ENCODE measurements at regions not wholly inside any gene's neighbourhood (a gene's known extent, or its start where the extent isn't known, plus 50 kb on each side); places are given as distances from the start of the nearest gene placed in this dataset.

DNA sequence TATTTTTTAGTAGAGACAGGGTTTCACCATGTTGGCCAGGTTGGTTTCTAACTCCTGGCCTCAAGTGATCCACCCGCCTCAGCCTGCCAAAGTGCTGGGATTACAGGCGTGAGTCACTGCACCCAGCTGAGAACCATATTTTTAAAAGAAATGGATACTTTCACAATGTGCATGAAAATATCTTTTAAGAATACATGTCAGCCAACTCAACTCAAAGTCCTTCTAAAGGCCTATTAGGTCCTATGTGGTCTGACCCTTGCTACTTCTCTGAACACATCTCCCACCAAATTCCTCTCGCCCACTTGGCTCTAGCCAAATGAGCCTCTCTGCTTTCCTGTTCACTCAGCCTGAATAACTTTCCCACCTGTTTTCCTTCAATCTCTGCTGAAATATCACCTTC is 119.6 kb downstream of the MTX2 start:
- peak; percentile 28 for DNase-seq (ENCODE audit: low read depth)

DNA sequence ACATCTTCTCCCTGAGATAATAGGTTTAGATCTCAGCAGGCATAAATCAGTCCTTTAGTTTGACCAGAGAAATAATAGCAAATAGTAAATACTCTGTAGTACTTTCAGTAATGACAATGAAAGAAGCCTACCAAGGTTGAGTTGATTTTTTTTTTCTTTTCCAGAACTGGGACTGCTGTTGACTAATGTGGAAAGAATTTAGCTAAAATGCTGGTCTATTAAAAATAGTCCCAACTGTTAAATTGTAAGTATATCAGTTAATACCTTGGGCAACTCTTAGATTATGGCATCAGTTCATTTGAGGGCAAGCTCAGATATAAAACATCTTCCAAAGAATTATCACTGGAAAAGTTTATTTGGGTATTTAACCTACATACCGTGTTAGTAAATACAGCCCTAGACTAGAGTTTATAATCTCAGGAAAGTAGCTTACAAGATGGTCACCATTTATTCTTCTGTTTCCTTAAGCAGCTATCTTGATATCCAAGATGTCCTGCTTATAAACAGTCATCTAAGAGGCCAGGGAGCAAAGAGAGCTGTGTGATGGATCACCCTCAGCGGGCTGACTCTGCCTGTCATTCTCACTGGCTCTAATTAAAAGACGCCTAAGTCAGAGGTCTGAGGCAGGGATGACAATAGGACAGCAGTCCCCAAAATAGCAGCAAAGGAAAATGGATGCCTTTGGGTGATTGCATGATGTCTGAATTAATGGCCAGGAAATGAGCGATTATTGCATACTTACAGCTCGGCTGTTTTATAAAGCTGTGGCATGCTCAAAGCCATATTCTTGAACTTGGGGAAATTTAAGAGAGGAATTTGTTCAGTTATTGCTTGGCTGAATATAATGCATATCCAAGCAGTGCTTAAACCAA is 121.3 kb downstream of the MTX2 start:
- no peak for DNase-seq (ENCODE audit: low read depth)

DNA sequence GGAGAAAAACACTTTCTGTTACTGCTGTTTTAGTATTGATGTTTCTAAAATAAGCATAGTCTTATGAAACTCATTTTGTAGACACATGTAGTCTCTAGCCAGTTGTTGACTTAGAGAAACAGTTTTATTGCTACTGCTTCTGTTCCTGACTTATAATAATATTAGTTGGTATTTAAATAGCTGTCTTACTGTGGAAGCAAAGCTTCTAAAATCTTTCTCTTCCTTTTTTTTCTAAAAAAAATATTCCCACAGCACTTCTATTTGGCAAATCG is 121.8 kb downstream of the MTX2 start:
- DNase-seq (ENCODE audit: low read depth) = no peak

DNA sequence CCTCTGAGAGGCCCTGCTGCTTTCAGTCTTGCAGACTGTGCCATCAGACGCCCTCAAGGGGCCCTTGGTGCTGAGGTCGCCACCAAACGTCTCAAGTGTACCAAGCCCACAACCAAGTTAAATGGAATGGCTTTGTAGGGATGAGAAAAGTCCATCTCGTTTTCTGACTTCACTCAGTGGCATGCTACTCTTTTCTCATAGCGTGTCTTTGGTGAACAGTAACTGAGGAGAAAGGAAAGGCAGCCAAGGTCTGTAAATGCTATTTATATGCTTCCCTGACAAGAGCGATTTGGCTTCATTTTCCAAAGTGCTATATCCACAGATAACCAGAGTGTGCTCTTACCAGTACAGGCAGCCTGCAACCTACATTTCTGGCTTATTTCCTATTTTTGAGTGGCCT is 123.0 kb downstream of the MTX2 start:
- peak; percentile 32 for DNase-seq (ENCODE audit: low read depth)

DNA sequence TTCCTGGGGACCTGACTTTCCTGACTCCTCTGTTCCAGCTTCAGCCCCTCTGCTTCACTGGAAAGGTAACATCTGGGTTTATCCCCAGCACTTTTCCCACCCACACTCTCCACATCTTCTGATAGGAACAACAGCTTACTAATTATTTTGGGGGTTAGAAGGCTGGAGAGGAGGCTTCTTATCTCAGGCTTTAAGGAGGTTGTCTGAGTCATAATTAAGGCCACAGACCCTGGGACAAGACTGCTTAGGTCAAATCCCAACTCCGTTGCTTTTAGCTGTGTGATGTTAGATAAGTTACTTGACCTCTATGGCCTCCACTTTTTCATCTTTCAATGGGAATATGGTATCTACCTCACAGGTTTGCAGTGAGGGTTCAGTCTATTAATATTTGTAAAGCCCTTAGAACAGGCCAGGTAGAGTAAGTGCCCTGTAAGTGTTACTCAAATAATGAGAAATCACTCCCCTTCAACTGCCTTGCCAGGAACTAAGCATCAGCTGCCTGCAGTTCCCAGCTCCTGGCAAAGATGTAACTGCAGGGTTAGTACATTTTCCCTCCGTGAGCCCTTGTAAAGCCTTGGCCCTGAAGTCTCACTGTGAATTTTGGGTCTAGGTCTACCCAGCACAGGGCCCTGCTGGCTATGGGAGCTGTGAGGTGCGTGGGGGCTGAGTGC is 123.6 kb downstream of the MTX2 start:
- no peak for DNase-seq (ENCODE audit: low read depth)

- no peak for DNase-seq (ENCODE audit: low read depth)
Measured at GRCh38 chr2:176395273-176395854, 126.1 kb downstream of the MTX2 start.

- no peak for DNase-seq (ENCODE audit: low read depth)
Measured at GRCh38 chr2:176398243-176399073, 129.2 kb downstream of the MTX2 start.

GRCh38 chr2:176399074-176399598 is 129.9 kb downstream of the MTX2 start:
- no peak for DNase-seq (ENCODE audit: low read depth)

GRCh38 chr2:176405477-176405876 is 136.2 kb downstream of the MTX2 start:
- no peak for DNase-seq (ENCODE audit: low read depth)

GRCh38 chr2:176407706-176408105 is 138.5 kb downstream of the MTX2 start:
- DNase-seq (ENCODE audit: low read depth) = no peak

DNA sequence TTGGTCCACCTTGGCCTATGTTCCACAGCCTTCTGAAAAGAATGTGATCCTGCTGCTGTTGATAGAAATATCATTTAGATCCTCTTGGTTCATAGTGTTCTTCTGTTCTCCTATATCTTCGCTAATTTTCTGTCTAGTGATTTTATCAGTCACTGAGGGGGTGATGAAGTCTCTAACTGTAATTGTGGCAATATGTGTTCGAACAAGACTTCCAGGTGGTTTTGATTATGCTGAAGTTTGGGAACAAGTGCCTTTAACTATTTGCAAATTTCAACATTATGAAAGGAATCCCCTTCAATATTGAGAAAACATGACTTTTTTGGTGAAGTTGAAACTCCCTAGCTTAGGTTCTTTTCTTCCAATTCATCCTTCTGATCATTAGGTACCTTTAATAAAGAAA is 140.4 kb downstream of the MTX2 start:
- no peak for DNase-seq (ENCODE audit: low read depth)

DNA sequence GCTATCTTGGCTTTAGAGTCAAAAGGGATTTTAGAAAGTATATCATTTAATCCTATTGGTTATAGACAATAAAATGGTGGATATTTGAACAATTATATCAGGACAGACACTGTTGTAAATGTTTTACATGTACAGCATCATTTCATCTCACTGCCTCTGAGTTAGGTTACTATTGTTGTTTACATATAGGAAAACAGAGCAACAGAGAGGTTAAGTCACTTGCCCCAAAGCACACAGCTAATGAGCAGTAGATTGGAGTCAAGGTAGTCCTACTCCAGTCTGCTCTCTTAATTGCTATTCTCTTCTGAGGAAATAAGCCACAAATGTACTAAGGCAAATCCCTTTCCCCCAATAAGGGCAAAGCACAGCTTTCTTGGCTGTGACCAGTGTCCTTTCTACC is 142.9 kb downstream of the MTX2 start:
- no peak for DNase-seq (ENCODE audit: low read depth)

DNA sequence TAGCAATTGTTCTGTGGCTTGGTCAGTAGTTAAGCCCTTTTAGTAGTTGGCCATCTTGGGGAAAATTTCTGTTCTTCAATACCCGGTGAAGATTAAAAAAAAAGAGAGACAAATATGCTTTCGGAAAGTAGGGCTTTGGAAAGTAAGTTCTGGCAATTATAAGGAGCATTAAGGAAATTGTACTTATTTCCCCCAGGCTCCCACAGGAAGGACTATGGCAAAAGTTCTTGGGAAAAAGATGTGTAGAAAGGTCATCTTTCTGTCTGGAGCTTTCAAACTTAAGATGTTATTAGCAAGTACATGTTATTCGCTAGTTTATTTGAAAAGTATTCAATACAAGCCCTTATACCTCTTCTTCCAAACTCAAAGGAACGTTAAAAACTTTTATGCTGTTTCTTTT is 144.5 kb downstream of the MTX2 start:
- DNase-seq (ENCODE audit: low read depth) = no peak

DNA sequence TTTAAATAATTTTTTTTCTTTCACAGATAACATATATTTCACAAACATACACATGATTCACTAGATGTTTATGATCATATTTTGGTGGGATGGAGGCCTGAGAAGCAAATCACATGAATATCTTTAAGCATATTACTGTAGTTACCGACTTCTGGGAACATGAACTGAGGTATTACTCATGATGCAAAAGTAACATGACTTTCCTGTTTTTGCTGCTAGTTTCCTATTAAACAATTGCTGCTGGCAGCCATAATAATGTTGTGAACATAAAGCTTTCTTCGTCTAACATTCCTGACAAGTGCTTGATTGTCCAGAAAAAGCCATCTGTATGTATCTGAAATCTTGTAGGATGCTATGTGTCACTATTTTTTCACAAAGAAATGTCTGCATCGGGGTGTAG is 145.4 kb downstream of the MTX2 start:
- no peak for DNase-seq (ENCODE audit: low read depth)

DNA sequence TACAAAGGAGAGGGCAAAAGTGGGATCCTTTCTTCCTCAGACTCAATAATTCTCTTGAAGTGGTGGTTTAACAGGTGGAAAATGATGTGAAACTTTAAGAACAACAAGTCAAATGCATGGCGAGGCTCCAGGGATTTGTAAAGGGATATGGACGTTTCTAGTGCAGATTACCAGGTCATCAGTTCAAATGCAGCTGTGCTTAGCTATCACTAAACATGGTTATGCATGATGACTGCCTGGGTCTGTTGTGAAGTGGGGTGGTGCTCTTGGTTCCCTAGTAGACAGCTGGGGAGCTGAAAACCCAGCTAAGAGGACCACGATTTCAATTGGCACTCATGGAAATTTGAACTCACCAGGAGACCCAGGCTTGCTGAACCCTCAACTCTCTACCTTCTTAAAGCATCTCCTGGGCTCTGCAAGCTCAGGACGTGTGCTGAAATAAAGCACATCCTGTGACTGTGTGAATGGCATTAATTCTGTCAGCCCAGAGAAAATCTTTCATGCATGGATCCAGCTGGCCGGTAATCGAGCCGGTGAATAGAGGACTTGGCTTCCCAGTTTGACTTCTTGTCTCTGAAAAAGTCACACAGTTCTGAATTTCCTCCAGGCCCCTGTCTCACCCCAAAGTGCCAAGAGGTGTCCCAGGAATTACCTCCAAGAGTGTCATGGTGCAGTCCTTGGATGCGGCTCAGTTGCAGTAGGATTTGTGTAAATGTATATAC is 146.1 kb downstream of the MTX2 start:
- no peak for DNase-seq (ENCODE audit: low read depth)

DNA sequence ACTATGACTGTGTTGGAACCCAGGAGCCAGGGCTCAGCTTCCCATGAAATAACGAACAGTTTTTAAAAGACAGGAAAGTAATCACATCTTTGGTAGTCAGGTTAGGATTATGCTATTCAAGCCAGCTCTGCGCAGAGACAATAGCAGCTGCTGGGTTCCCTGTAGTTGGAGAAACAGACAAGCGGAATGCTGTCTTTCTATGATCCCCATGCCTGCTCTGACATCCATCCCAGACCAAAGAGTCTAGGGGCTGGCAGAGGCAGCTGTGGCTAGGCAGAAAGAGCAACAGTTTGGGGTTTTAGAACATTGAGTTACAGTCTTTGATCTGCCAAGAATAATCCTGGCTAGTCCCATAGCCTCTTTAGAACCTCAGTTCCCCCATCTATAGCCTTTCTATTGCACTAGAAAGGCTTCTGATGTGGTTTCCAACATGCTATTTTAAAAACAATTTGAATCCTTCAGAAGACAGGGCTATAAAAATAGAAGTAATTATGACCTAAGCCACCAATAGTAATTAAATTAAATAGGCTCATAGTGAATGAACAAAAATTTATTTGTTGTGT is 146.8 kb downstream of the MTX2 start:
- no peak for DNase-seq (ENCODE audit: low read depth)

GRCh38 chr2:176418768-176419167 is 149.5 kb downstream of the MTX2 start:
- no peak for DNase-seq (ENCODE audit: low read depth)

GRCh38 chr2:176419591-176420071 is 150.4 kb downstream of the MTX2 start:
- DNase-seq (ENCODE audit: low read depth) = peak; percentile 18

GRCh38 chr2:176421297-176422050 is 152.2 kb downstream of the MTX2 start:
- no peak for DNase-seq (ENCODE audit: low read depth)

- no peak for DNase-seq (ENCODE audit: low read depth)
Measured at GRCh38 chr2:176423819-176424218, 154.6 kb downstream of the MTX2 start.

Data from stromal cell of bone marrow (primary cell).